ENCODE measurements at regions not wholly inside any gene's neighbourhood (a gene's known extent, or its start where the extent isn't known, plus 50 kb on each side); places are given as distances from the start of the nearest gene placed in this dataset.

- no peak for DNase-seq
Observed at GRCh38 chr20:21575981-21576740, 62.3 kb upstream of the NKX2-2 start.

GRCh38 chr20:21575167-21575566 lies 61.3 kb upstream of the NKX2-2 start:
- DNase-seq, result no peak

GRCh38 chr20:21574443-21574842 lies 60.6 kb upstream of the NKX2-2 start:
- no peak for DNase-seq

- DNase-seq, result no peak
Observed at GRCh38 chr20:21573259-21573658, 59.4 kb upstream of the NKX2-2 start.

- peak; percentile 8 for DNase-seq
Observed at GRCh38 chr20:21571841-21572690, 58.2 kb upstream of the NKX2-2 start.

GRCh38 chr20:21570285-21570992 lies 56.6 kb upstream of the NKX2-2 start:
- DNase-seq, result no peak

- no peak for DNase-seq
Observed at GRCh38 chr20:21569586-21569985, 55.7 kb upstream of the NKX2-2 start.

GRCh38 chr20:21564127-21564773 lies 50.4 kb upstream of the NKX2-2 start:
- DNase-seq, result no peak

Data from COR-L47 (cell line).